ENCODE measurements at regions not wholly inside any gene's neighbourhood (a gene's known extent, or its start where the extent isn't known, plus 50 kb on each side); places are given as distances from the start of the nearest gene placed in this dataset.

GRCh38 chr9:107694390-107694789, 204.8 kb upstream of the KLF4 start:
- DNase-seq, result no peak

DNA sequence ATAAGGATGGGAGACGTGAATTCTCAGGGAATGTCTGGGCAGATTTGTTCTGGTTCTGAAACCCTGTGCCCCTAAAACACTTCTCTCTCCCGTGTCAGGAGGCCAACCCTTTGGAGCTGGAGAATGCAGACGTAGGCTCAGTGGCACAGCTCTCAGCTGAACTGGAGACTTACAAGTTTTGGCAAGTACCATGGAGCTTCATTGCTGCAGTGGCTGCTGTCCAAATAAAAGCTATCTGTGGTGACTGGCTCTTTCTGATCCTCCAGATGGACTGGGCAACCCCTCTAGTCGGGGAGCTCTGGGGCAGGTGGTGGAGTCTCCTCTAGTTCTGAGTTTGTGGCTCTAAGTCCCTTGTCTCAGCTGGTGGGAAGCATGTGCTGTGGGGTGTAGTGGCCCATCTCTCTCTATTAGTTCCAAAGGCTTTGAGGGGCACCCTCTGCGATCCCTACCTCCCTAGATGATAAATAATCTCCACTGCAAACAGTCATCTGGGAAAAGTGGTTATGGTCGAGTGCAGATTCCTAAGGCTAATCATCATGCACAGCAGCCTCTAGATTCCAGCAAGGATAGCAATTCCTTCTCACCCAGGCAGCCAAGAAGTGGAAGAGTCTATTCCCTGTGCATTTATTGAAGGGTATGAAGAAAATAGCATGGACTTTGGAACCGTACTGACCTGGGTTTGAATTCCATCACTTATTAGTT, 204.2 kb upstream of the KLF4 start:
- DNase-seq, result peak; percentile 87

DNA sequence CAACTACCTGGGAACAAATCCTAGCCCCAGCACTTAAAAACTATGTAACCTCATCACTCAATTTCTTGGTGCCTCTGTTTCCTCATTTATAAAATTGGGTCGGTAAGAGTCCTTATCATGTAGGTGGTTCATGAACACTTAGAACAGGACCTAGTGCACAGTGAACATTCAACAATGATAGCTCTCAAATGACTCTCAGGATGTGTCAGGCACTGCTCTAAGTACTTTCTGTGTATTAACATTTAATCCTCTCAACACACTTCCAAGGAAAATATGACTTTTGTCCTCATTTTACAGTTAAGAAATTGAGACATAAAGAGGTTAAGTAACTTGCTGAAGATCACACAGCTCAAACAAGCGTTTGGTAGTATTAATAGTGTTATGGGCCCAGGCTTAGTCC, 202.1 kb upstream of the KLF4 start:
- no peak for DNase-seq

- peak; percentile 56 for DNase-seq
Observed at GRCh38 chr9:107690021-107690420, 200.5 kb upstream of the KLF4 start.

DNA sequence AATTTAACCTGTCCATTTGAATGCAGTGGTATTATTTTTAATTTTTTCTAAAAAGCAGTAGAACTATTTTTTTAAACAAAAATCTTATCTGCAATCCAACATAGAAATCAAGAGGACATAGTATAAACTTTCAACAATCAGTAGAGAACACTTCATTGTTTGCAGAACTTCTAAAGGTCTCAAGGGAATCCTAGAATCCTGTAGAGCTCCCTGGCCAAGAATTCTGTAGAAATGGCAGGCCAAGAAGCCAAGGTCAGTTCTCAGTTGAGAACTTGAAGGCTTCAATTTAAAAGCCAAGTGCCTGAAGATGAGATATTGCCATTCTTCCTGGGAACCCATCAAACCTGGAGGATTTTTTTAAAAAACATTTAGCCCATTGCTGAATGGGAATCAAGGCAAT, 199.2 kb upstream of the KLF4 start:
- no peak for DNase-seq

DNA sequence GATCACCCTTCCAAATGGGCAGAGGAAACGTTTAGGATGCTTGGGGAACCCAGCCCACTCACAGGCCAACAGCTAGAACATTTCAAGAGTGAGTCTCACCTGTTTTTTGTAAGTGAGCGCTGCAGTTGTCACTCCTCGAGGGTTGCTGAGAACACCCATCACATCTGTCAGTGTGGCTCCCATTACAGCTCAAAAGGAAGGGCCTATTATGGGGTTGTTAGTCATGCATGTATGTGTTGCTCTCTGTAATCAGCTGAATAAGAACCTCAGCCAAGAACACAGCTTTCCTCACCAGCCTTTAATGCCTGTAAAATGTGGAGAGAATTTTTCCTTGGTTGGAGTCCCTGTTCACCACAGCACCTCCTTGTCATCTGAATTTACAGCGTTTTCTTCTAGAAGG, 196.3 kb upstream of the KLF4 start:
- DNase-seq, result peak; percentile 24

GRCh38 chr9:107685376-107685775, 195.8 kb upstream of the KLF4 start:
- DNase-seq, result no peak

DNA sequence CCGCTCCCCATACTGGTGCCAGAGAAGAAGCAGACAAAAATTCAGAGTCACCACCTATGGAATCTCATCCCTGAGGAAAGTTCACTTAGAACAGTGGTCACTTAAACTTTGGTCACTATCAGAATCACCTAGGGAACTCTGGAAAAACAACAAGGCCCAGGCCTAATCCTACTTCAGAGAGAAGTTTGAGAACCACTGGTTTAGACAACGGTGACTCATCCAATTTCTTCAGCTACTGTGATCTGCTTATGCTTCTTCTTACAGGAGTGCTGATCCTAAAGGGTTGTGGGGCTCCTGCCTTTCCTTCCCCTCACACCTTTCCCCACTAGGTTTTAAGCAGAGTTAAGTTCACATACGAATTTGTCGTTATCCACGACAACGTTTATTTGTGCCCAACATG, 194.7 kb upstream of the KLF4 start:
- peak; percentile 9 for DNase-seq

- DNase-seq, result no peak
Observed at GRCh38 chr9:107683566-107683965, 194.0 kb upstream of the KLF4 start.

DNA sequence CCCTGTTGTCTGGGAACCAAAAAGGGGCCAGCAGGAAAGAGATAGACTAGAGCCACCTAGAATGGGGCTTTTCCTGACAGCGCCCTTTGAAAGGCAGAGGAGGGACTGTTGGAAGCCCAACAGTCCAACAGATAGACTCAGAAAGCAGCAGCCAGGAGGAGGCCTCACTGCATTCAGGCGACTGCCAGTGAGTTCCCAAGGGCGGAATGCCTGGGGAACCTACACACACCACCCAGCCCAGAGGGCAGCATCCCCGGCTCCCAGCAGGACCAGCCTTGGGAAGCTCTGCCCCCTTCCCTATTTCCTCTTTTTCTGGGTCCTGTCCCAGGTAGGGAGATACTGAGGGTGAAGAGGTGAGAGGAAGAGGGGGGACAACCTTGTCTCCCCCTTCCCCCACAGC, 192.4 kb upstream of the KLF4 start:
- no peak for DNase-seq

GRCh38 chr9:107675351-107676259, 186.0 kb upstream of the KLF4 start:
- no peak for DNase-seq

DNA sequence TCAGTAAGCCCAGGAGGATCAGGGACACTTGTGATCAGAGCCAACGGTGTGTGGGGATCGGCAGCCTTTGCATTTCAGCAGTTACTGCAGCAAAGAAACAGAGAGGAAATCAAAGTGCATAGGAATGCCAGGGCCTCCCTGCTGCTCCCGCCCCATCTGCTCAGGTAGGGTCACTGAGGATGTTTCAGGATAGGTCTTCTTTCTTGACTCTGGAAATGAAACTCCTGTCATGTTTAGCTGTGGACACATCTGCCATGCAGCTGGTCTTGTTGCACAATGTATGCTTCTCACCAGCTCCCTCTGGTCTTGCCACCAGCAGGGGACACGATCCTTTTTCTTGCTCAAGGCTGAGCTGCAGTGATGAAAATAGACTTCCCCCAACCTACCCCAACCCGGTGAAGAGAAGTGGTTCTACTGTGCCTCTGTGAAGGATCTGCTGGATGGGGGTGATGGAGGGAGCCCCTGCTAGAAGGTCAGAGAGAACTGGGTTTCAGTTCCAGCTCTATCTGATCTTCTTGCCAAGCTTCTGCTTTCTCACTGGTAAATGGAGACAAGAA, 185.2 kb upstream of the KLF4 start:
- no peak for DNase-seq

DNA sequence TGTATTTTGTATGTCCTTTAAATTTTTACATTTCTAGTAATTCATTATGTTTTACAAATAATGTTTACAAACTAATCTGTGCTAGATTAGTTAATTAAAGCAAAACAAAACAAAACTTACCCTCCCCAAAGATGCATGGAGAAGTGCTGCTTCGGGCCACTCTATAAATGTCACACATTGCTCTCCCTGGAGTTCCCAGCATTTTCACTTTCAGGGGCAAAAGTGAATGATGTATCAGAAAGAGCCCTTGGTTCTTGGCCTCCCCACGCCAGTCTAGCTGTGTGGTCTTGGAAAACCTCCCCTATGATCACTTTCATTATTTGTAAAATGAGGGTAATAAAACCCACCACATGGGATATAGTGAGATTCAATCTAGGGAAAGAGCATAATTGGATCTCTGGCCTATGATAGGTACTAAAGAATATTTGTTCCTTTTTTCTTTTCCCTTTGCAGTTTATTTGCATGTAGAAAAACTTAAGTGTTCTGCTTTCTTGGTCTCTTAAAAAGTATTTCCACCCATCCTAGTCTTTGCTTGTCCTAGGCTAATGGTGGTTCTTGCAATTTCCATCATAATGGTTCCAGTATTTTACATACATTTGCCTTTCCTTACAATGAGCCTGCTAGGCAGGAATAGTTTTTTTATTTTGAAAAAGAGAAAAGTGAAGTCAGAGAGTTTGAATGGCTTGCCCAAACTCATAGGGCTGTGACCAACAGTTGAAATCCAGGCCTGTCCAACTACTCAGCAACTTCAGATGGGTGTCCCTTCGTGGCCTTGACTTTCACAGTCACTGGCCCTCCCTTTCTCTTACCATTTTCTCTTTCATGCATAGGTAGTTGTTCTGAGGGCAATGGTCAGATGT, 184.5 kb upstream of the KLF4 start:
- DNase-seq, result no peak

- no peak for DNase-seq
Observed at GRCh38 chr9:107671588-107671987, 182.0 kb upstream of the KLF4 start.

- no peak for DNase-seq
Observed at GRCh38 chr9:107669422-107669821, 179.9 kb upstream of the KLF4 start.

DNA sequence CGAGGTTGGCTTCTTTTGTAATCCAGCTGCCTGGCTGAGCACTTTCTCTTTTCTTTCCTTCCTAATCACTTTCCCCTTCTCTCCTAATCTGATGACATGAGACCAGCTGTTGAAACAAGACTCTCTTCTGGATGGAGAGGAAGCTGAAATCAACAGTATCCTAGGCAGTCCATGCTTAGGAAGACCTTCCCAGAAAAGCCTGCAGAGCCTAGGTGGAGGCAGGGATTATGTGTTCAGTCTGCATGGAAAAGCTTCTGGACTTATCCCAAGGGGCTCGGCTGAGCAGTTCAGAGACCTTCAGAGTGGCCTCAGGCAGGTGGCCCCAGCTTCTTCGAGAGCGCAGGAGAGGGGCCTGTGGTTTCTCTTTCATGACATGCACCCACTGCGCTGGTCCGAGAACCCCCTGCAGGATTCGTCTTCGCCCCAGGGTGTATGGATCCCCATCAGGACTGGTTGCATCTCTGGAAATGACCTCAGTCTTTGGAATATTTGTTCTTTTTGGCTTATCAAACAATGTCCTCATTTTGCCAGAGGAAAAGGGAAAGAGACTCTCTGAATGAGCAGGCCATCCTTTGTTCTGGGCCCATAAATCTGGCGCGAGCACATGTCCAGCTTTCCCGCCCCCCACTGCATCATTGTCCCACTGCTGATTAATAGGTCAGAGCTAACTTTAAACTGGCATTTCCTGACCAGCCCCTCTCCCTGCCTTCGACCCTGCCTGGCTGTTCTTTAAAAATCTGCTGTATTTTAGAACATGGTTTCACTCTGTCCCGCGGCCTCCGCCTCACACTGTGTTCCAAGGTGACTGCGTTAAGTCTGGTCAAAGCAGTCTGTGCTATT, 177.9 kb upstream of the KLF4 start:
- no peak for DNase-seq

- DNase-seq, result no peak
Observed at GRCh38 chr9:107665057-107665456, 175.5 kb upstream of the KLF4 start.

- no peak for DNase-seq
Observed at GRCh38 chr9:107660976-107661375, 171.4 kb upstream of the KLF4 start.

GRCh38 chr9:107653263-107653821, 163.8 kb upstream of the KLF4 start:
- DNase-seq, result no peak

DNA sequence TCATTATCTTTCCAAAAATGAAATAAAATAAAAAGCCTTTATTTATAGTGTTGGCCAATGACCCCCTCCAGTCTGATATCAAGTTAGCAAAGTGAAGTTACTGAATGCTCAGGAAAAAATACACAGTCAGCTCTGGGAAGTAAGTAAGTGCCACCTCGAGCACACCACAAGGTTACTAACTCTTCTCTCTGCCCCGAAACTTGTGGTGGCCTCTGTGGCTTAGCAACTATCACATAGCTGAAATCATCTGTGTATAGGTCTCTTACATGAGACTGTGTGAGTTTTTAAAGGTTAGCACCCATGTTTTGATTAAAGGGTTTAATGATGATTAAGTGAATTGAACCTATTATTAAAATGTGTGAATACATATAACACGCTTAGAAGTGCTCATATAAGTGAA, 161.4 kb upstream of the KLF4 start:
- DNase-seq, result no peak

GRCh38 chr9:107650321-107650720, 160.8 kb upstream of the KLF4 start:
- DNase-seq, result peak; percentile 81
